HG03521 (cell line): ENCODE measurements at regions not wholly inside any gene's neighbourhood (a gene's known extent, or its start where the extent isn't known, plus 50 kb on each side); places are given as distances from the start of the nearest gene placed in this dataset.
"Not testable (repeated sequence)": the region's sequence is repeated elsewhere in the genome, so short reads cannot be mapped to it uniquely, and the experiment has no call there.

ENCODE experiments used
- ATAC-seq: cut with Tn5 transposase; IDR thresholded peaks from one replicate; pipeline ENCODE4 v1.9.1; 2021; ENCODE audit warnings: mild to moderate bottlenecking, moderate library complexity; ENCODE audit not compliant: unreplicated experiment

GRCh38 chrX:129361576-129361975 lies 161.7 kb downstream of the SMARCA1 start:
- ATAC-seq = no peak

GRCh38 chrX:129360175-129360574 lies 163.1 kb downstream of the SMARCA1 start:
- peak; percentile 61 for ATAC-seq

- ATAC-seq = no peak
Measured at GRCh38 chrX:129359269-129359668, 164.0 kb downstream of the SMARCA1 start.

GRCh38 chrX:129357428-129357827 lies 165.9 kb downstream of the SMARCA1 start:
- ATAC-seq = not testable (repeated sequence)

- ATAC-seq = no peak
Measured at GRCh38 chrX:129347291-129347690, 176.0 kb downstream of the SMARCA1 start.

GRCh38 chrX:129346574-129346973 lies 176.7 kb downstream of the SMARCA1 start:
- no peak for ATAC-seq

GRCh38 chrX:129337264-129337663 lies 186.0 kb downstream of the SMARCA1 start:
- not testable (repeated sequence) for ATAC-seq

GRCh38 chrX:129323115-129323514 lies 200.2 kb downstream of the SMARCA1 start:
- ATAC-seq = no peak

- no peak for ATAC-seq
Measured at GRCh38 chrX:129318375-129318774, 204.9 kb downstream of the SMARCA1 start.

- ATAC-seq = no peak
Measured at GRCh38 chrX:129316461-129316860, 206.8 kb downstream of the SMARCA1 start.

- ATAC-seq = no peak
Measured at GRCh38 chrX:129310000-129310399, 213.3 kb downstream of the SMARCA1 start.

GRCh38 chrX:129262912-129263311 lies 260.4 kb downstream of the SMARCA1 start:
- ATAC-seq = no peak

- ATAC-seq = not testable (repeated sequence)
Measured at GRCh38 chrX:129255516-129255915, 267.8 kb downstream of the SMARCA1 start.

- no peak for ATAC-seq
Measured at GRCh38 chrX:129249563-129249962, 273.7 kb downstream of the SMARCA1 start.

GRCh38 chrX:129247642-129248041 lies 275.6 kb downstream of the SMARCA1 start:
- ATAC-seq = no peak

- ATAC-seq = no peak
Measured at GRCh38 chrX:129239371-129239770, 283.9 kb downstream of the SMARCA1 start.

- ATAC-seq = no peak
Measured at GRCh38 chrX:129238011-129238410, 285.3 kb downstream of the SMARCA1 start.

GRCh38 chrX:129235903-129236302 lies 287.4 kb downstream of the SMARCA1 start:
- ATAC-seq = no peak

- no peak for ATAC-seq
Measured at GRCh38 chrX:129233786-129234185, 289.5 kb downstream of the SMARCA1 start.

GRCh38 chrX:129230850-129231512 lies 292.3 kb downstream of the SMARCA1 start:
- no peak for ATAC-seq

- no peak for ATAC-seq
Measured at GRCh38 chrX:129230168-129230567, 293.1 kb downstream of the SMARCA1 start.

- ATAC-seq = no peak
Measured at GRCh38 chrX:129227366-129227765, 295.9 kb downstream of the SMARCA1 start.

GRCh38 chrX:129193357-129193756 lies 329.9 kb downstream of the SMARCA1 start:
- ATAC-seq = no peak
